GM21515 (cell line): ENCODE measurements at regions not wholly inside any gene's neighbourhood (a gene's known extent, or its start where the extent isn't known, plus 50 kb on each side); places are given as distances from the start of the nearest gene placed in this dataset.

ENCODE experiments used
- ATAC-seq: cut with Tn5 transposase; IDR thresholded peaks from one replicate; pipeline ENCODE4 v1.9.1; 2021; ENCODE audit not compliant: unreplicated experiment

DNA sequence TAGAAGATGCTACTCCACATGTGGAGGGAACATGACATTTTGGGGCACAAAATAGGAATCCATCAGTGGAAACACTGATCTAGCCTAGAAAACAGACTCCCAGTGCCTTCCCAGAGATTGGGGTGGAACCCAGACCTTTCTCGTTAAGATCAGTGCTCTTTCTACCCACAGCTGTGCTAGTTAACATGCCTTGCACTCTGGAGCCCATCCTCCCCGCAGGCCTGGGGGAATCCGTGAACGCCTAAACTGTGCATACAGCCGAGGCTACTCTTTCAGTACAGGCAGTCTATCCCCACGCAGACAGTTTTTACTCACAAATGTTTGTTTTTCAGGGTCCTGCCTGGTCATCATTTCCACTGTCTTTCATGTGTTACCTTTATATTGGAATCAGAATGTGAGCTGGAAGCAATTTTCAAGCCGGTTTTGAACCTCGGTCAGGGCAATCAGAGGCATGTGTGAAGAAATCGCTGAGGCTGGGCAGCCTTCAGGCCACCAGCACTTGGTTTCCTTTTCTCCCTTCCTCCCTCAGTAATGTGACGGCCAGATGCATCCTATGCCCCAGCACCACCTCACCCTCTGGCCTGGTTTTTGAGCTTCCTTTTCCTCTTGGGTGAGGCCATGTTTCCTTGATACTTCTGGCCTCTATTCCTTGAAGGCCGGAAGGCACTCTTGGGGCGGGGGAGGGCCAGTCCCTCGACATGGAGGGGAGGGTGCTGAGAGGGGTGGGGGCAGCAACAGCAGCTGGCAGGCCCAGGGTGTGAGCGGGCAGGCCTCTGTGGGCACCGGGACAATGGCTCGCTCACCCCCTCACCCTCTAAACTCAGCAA is 123.6 kb upstream of the GALNT15 start:
- ATAC-seq: no peak

DNA sequence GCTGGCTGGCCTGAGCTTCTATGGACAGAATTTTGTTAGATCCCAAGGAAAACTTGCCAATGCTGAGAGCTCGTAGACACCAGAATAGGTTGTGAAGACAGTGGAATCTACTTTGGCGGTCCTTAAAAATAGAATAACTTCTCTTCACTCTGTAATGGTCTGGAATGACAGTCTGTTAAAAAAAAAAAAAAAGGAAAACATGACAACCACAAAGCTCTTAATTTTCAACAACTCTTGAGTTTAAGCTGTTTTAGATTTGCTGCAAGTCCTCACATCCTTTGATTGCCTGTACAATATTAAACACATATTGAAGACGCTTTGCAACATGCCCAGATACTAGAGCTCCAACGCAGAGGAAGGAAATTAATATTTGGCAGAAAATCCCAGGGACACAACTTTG is 122.8 kb upstream of the GALNT15 start:
- no peak for ATAC-seq

DNA sequence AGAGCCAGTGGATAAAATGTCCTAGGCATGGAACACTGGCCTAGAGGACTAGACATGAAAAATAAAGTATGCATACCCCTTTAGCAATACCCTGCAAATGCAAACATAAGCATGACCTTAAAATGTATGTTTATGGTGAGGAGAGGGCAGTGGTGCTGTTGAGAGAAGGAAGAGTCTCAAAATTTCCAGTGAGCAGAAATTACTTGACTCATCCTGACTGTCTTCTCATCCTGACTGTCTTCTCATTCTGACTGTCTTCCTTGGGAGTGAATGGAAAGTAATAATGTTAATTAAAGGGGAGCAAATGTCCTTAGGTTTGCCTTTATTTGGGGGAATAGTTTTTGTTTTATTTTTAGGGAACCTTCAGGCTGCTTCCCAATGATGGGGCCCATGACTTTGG is 121.5 kb upstream of the GALNT15 start:
- ATAC-seq: no peak

DNA sequence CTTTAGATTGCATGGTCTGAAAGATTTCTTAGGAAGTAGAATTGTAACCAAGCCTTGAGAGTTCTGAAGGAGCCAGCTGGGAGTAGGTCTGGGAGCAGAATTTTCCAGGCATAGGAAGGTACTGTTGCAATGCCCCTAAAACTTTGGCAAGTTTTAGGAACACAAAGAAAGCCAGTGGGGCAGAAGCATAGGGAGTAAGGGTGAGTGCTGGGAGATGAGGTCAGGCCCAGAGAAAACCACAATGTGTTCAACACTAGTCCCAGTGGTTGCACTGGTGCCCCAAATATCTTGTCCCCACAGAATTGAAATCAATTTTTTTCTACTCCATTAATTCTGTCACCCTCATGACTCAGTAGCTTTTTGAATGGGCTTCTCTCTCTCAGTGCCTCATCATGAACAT is 120.7 kb upstream of the GALNT15 start:
- no peak for ATAC-seq

DNA sequence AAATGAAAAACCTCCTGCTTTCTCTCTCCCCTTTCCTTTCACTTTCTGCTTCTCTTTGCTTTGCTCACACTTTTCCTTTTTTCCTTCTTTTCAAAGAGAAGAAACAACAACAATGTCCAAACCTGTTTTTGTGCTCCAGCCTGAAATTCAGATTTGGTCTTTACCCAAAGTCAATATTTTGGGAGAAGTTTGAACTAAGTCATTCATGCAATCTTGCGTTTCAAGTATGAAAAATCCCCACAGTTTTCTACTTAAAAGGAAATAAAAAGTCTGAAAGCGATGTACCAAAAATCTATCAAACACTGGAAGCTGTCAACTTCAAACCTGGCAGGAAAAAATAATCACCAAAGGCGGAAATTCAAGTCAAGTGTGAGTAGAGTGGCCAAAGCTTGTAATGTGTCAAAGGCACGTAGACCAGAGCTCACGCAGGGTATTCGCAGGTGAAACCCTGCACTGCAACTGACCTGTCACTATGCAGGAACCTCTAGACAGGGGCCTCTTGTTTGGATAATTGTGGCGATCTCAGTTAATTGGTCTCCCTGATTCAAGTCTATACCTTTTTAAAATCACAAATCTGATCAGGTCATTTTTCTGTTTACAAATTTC is 118.8 kb upstream of the GALNT15 start:
- no peak for ATAC-seq

- no peak for ATAC-seq
These were observed 118.3 kb upstream of the GALNT15 start for GRCh38 chr3:16056217-16056616.

- ATAC-seq: no peak
These were observed 116.0 kb upstream of the GALNT15 start for GRCh38 chr3:16058521-16058920.

DNA sequence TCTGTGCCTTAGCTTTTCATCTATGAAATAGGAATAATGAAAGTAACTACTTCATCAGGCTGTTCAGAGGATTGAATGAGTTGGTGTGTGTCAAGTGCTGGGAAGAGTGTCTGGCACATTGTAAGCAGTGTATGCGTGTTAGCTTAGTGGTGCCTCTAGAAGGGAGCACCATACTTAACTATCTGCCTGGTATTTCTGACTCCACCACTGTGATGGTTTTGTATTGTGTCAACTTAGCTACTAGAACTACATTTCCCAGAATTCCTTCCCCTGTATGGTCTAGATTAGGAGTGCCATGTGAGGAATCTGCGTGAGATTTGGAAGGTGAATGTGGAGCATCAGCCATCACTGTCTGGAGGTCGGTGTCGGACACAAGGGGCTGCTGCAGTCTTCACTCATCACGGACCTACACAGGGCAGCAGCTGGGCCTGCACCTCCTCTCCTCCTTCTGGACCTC is 115.4 kb upstream of the GALNT15 start:
- no peak for ATAC-seq

- no peak for ATAC-seq
These were observed 114.6 kb upstream of the GALNT15 start for GRCh38 chr3:16059711-16060357.

GRCh38 chr3:16060358-16060852 is 114.1 kb upstream of the GALNT15 start:
- ATAC-seq: no peak

GRCh38 chr3:16060945-16061344 is 113.5 kb upstream of the GALNT15 start:
- ATAC-seq: no peak

DNA sequence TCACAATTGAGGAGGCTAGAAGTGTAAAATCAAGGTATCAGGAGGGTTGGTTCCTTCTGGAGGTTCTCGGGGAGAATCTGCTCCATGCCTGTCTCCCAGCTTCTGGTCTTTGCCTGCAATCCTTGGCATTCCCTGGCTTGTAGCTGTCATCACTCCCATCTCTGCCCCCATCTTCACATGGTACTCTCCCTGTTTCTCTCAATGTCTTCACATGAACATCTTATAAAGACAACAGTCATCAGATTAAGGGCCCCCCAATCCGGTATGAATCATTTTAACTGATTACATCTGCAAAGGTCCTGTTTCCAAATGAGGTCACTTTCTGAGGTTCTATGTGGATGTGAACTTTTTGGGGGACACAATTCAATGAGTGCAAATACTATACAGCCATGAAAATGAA is 113.0 kb upstream of the GALNT15 start:
- ATAC-seq: no peak

DNA sequence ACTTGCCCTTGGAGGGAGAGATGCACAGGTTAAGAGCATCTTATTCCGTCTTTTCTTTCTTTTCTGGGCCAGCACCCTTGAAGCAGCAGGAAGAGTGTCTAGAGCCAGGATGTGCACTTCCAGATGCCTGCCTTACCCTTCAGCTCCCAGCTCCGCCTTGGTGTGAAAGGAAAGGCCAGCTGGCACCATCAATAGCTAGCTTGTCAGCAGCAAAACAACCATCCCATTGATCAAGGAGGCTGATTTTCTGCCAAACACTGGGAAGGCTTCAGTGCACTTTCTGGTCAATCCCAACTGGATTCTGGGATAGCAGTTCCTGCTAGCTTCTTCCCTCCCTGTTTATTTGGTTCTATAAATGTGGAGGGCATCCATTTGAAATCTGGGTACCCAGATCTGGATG is 110.9 kb upstream of the GALNT15 start:
- no peak for ATAC-seq

- ATAC-seq: no peak
These were observed 109.7 kb upstream of the GALNT15 start for GRCh38 chr3:16064642-16065414.

DNA sequence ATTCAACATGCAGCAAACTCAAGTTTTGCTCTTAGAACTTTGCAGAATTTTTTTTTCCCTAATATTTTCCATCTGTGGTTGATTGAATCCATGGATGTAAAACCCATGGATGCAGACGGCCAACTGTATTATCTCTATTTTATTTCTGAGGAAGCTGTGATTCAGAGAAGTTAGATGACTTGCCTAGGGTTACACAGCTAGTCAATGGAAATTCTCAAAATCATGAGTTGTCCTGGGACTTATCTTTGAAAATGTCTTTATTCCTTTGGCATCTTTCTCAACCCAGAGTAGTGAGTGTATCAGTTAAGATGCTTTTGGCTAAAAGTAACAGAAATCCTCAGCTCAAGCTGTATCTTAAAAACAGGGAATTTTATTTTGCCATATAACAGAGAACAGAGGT is 107.9 kb upstream of the GALNT15 start:
- ATAC-seq: no peak

GRCh38 chr3:16066975-16067374 is 107.5 kb upstream of the GALNT15 start:
- ATAC-seq: no peak

DNA sequence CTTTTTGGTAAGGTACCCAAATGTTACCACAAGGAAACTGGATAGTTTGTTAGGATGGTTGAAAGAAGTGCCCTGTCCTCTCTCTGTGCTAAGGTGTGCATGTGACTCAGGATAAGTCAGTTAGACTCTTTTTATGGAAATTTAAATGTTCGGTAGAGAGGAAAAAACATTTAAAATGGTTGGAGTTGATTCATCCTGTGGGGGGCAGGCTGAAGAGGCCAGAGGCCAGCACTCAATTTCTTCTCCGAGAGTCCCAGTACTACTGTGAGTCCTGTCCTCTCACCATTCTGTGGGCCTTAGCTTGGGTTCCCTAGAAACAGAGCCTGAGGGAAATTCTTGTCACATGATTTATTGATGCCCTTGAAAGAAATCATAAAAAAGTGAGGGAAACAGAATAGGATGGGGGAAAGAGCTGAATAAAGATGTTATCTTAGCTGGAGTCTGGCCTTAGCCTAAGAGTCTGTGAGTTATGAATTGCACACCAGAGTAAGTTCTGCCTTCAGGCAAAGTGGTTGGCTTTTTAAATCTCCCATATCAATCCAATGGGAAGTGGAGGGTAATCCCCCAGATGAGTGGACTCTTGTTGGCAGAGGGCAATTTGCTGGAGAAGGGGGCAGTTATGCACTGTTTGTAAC is 106.5 kb upstream of the GALNT15 start:
- ATAC-seq: no peak

DNA sequence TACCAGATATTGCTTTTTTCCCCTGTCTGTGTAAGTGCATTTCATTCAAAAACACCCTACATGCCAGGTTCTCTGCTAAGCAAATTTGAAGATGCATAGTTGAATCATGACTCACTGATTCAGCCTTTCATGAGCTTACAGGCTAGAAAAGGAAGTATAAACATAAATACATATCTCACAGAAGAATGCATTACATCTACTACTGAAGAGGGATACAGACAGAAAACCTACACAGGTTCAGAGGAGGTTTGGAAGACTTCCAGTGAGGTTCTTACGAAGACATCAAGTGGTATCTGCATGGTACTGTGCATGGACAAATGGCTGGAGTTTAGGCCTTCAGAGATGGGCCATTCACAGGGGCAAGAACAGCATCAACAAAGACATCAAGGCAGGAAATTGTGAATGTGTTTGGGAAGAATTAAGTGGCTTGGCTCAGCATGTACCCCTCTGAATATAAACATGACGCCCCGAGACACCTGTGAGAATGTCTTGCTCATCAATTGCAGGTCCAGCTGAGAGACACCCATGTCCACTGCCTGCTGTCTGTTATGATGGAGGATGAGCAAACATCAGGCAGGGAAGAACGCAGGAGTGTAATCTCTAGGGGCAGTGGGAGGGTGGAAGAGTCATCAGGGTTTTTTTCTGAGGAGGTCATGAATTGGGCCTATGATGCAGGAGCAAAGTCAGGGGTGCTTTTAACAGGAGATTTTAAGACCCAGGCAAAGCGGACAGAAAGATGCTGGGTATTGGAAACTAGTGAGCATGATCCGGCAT is 105.1 kb upstream of the GALNT15 start:
- ATAC-seq: no peak

- ATAC-seq: no peak
These were observed 103.8 kb upstream of the GALNT15 start for GRCh38 chr3:16070707-16071106.

DNA sequence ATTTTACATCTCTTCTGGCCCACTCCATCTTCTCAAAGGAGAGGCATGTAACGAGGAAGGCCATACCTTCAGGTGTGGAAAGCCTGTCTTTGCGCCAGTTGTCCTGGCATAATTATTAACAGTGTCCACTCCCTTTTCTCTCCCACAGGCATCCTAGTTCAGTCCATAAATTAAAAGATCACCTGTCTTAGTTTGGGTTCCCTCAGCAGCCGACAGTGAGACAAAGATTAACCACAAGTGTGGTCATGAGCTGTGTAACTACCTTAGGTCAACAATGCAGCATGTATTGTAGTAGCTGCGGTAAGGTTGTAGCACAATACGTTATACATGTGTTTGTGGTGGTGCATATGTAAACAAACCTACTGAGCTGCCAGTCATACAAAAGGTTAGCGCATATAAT is 103.3 kb upstream of the GALNT15 start:
- ATAC-seq: no peak
